ENCODE measurements at regions not wholly inside any gene's neighbourhood (a gene's known extent, or its start where the extent isn't known, plus 50 kb on each side); places are given as distances from the start of the nearest gene placed in this dataset.
"Not testable (repeated sequence)": the region's sequence is repeated elsewhere in the genome, so short reads cannot be mapped to it uniquely, and the experiment has no call there.

DNA sequence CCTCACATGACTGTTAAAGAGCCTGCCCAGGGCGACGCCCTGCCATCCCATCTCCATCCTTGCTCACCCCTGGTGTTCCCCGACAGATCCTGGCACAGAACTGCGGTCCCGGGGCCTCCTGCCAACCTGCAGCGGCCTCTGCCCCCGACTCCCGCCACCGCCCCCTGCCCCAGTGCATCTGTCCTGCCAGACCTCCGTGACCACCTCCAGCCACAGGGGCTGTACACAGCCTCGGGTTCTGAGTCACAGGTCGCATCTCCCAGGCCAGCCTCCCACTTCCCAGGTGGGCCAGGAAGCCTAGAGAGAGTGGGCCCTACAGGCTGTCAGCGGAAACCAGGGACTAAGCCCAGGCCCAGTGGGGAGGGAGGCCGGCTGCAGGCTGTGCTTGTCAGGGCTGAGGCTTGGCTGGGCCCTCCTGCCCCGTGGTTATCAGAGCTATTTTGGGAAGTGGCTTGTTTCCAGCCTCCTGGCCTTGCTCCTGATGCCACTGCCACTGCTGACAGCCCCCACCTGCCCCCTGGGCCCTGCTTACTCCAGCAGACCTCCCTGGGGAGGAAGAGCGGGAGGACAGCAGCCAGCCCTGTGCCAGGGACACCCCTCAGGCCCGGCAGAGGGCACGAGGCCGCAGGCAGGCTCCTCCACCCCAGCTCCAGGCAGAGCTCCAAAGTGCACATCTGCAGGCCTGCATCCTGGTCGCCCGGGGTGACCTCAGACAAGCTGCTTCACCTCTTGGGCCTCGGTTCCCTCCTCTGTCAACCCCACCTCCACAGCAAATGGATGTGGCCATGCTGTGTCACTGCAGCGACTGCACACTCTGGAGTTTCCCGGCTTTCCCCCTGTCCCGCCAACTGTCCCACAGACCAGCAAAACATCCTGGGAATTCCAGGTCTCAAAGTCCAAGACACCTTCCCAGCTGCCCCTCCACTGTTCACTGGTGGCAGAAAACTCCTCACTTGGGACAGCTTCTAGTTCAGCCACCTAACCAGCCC is 124.1 kb upstream of the AKAP13 start:
- TF ChIP-seq, protein P1, sequence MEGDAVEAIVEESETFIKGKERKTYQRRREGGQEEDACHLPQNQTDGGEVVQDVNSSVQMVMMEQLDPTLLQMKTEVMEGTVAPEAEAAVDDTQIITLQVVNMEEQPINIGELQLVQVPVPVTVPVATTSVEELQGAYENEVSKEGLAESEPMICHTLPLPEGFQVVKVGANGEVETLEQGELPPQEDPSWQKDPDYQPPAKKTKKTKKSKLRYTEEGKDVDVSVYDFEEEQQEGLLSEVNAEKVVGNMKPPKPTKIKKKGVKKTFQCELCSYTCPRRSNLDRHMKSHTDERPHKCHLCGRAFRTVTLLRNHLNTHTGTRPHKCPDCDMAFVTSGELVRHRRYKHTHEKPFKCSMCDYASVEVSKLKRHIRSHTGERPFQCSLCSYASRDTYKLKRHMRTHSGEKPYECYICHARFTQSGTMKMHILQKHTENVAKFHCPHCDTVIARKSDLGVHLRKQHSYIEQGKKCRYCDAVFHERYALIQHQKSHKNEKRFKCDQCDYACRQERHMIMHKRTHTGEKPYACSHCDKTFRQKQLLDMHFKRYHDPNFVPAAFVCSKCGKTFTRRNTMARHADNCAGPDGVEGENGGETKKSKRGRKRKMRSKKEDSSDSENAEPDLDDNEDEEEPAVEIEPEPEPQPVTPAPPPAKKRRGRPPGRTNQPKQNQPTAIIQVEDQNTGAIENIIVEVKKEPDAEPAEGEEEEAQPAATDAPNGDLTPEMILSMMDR (conservative IDR thresholded peaks at IDR 0.05) = not testable (repeated sequence)
- not testable (repeated sequence) for TF ChIP-seq EZH2 (IDR thresholded peaks at IDR 0.05; ENCODE audit: low read depth)

Data from PC-9 (cell line).